NB4 (cell line): ENCODE measurements at regions not wholly inside any gene's neighbourhood (a gene's known extent, or its start where the extent isn't known, plus 50 kb on each side); places are given as distances from the start of the nearest gene placed in this dataset.

Source experiments
- CTCF ChIP-seq: IDR thresholded peaks from one replicate; pipeline ENCODE4 v1.5.1; 2012; ENCODE audit warnings: low read depth, low read length
- MYC ChIP-seq: IDR thresholded peaks from 2 replicates; pipeline ENCODE4 v1.6.1; 2011; ENCODE audit warnings: low read depth, low read length
- POLR2A ChIP-seq: IDR thresholded peaks from 2 replicates; pipeline ENCODE4 v1.6.1; 2011; ENCODE audit warnings: mild to moderate bottlenecking; ENCODE audit not compliant: insufficient read length; ENCODE audit errors: extremely low read depth

DNA sequence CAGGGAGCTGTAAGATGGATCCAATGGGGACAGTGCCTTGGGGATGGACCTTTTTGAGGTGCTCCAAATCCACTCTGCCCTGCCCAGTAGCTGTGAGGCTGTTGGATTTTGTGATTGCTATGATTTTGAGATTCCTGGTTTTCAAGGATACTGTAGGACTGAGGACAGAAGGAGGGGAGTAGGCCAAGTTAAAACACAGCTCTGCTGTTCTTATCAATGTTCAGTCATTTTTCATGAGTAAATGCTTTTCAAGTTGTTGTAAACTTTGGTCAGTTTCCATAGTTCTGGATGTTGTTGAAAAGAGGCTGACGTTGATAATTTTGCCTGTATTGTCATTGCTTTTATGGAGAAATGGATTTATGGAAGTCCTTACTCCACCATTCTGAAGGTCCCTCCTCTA, 361.2 kb downstream of the ZNF516 start:
- no peak for TF ChIP-seq CTCF
- TF ChIP-seq MYC = no peak
- TF ChIP-seq POLR2A = no peak
